H9 (cell line): ENCODE measurements at regions not wholly inside any gene's neighbourhood (a gene's known extent, or its start where the extent isn't known, plus 50 kb on each side); places are given as distances from the start of the nearest gene placed in this dataset.

Experiments
- DNase-seq: peaks from one replicate; pipeline ENCODE4 v3.0.0-alpha.2; 2017
- H2AFZ ChIP-seq: one replicate; pipeline ENCODE4 v1.6.1; 2013; ENCODE audit warnings: mild to moderate bottlenecking, low read length, control low read depth, moderate library complexity
- H2AK5ac ChIP-seq: 2 replicates; pipeline ENCODE4 v1.6.1; 2013; ENCODE audit warnings: low read length, control low read depth, mixed read lengths; ENCODE audit not compliant: insufficient read length
- H2BK120ac ChIP-seq: one replicate; pipeline ENCODE4 v1.6.1; 2013; ENCODE audit warnings: low read depth, mild to moderate bottlenecking, low read length, control low read depth, inconsistent platforms; ENCODE audit not compliant: poor library complexity, severe bottlenecking
- H2BK12ac ChIP-seq: 2 replicates; pipeline ENCODE4 v1.6.1; 2013; ENCODE audit warnings: low read length, control low read depth, mixed read lengths, low read depth; ENCODE audit not compliant: insufficient read length
- H2BK15ac ChIP-seq: 2 replicates; pipeline ENCODE4 v1.6.1; 2013; ENCODE audit warnings: low read depth, low read length, control low read depth
- H2BK20ac ChIP-seq: one replicate; pipeline ENCODE4 v1.6.1; 2013; ENCODE audit warnings: low read depth, mild to moderate bottlenecking, low read length, control low read depth, inconsistent platforms; ENCODE audit not compliant: poor library complexity, severe bottlenecking
- H2BK5ac ChIP-seq: 2 replicates; pipeline ENCODE4 v1.6.1; 2013; ENCODE audit warnings: low read length, control low read depth, mixed read lengths; ENCODE audit not compliant: insufficient read length
- H3K14ac ChIP-seq: 2 replicates; pipeline ENCODE4 v1.6.1; 2013; ENCODE audit warnings: low read length, control low read depth; ENCODE audit not compliant: insufficient read depth
- H3K18ac ChIP-seq: 2 replicates; pipeline ENCODE4 v1.6.1; 2013; ENCODE audit warnings: low read depth, mild to moderate bottlenecking, mixed read lengths, low read length, control low read depth; ENCODE audit not compliant: insufficient read length
- H3K23ac ChIP-seq: 2 replicates; pipeline ENCODE4 v1.6.1; 2013; ENCODE audit warnings: low read length, control low read depth, mixed read lengths, low read depth; ENCODE audit not compliant: insufficient read length
- H3K23me2 ChIP-seq: 2 replicates; pipeline ENCODE4 v1.6.1; 2013; ENCODE audit warnings: low read depth, mild to moderate bottlenecking, mixed read lengths, low read length, control low read depth; ENCODE audit not compliant: insufficient read length, poor library complexity, severe bottlenecking
- H3K27ac ChIP-seq: 2 replicates; pipeline ENCODE4 v1.5.1; 2013; ENCODE audit warnings: low read length, control low read depth, mixed read lengths, low read depth; ENCODE audit not compliant: insufficient read length
- H3K27me3 ChIP-seq: 2 replicates; pipeline ENCODE4 v1.6.1; 2013; ENCODE audit warnings: low read length, control low read depth, inconsistent platforms; ENCODE audit not compliant: insufficient read depth
- H3K4ac ChIP-seq: 2 replicates; pipeline ENCODE4 v1.6.1; 2013; ENCODE audit warnings: low read depth, mild to moderate bottlenecking, control low read depth, inconsistent platforms, low read length, moderate library complexity
- H3K4me1 ChIP-seq: 2 replicates; pipeline ENCODE4 v1.6.1; 2013; ENCODE audit warnings: low read length, control low read depth, inconsistent platforms; ENCODE audit not compliant: insufficient read depth
- H3K4me2 ChIP-seq: 2 replicates; pipeline ENCODE4 v1.6.1; 2013; ENCODE audit warnings: low read length, control low read depth, mixed read lengths; ENCODE audit not compliant: insufficient read length, insufficient read depth
- H3K56ac ChIP-seq: 2 replicates; pipeline ENCODE4 v1.6.1; 2013; ENCODE audit warnings: low read depth, mild to moderate bottlenecking, mixed read lengths, low read length, control low read depth; ENCODE audit not compliant: insufficient read length
- H3K79me1 ChIP-seq: 2 replicates; pipeline ENCODE4 v1.6.1; 2013; ENCODE audit warnings: low read depth, mild to moderate bottlenecking, moderate library complexity, low read length, control low read depth, inconsistent platforms; ENCODE audit not compliant: insufficient read depth, poor library complexity, severe bottlenecking
- H3K79me2 ChIP-seq: 2 replicates; pipeline ENCODE4 v1.6.1; 2013; ENCODE audit warnings: low read length, control low read depth, inconsistent platforms; ENCODE audit not compliant: insufficient read depth
- H3K9ac ChIP-seq: 2 replicates; pipeline ENCODE4 v1.6.1; 2013; ENCODE audit warnings: low read length, control low read depth, mixed read lengths; ENCODE audit not compliant: insufficient read length; ENCODE audit errors: extremely low read depth
- H3K9me3 ChIP-seq: one replicate; pipeline ENCODE4 v1.6.1; 2013; ENCODE audit warnings: low read depth, low read length, inconsistent platforms; ENCODE audit not compliant: control insufficient read depth
- H3T11ph ChIP-seq: one replicate; pipeline ENCODE4 v1.6.1; 2013; ENCODE audit warnings: mild to moderate bottlenecking, low read length, control low read depth, inconsistent platforms
- H4K20me1 ChIP-seq: one replicate; pipeline ENCODE4 v1.6.1; 2013; ENCODE audit not compliant: control insufficient read depth, insufficient read length, insufficient read depth
- H4K5ac ChIP-seq: 2 replicates; pipeline ENCODE4 v1.6.1; 2013; ENCODE audit warnings: low read depth, mild to moderate bottlenecking, mixed read lengths, low read length, control low read depth; ENCODE audit not compliant: insufficient read length
- H4K8ac ChIP-seq: replicated peaks from 2 replicates; pipeline ENCODE4 v1.6.1; 2013; ENCODE audit warnings: low read length, control low read depth, mixed read lengths, low read depth; ENCODE audit not compliant: insufficient read length
- H4K91ac ChIP-seq: 2 replicates; pipeline ENCODE4 v1.6.1; 2013; ENCODE audit warnings: low read depth, mild to moderate bottlenecking, moderate library complexity, mixed read lengths, low read length, control low read depth; ENCODE audit not compliant: insufficient read length
- H3K27ac Mint-ChIP-seq, 3 experiments: 2 replicates in 2 of 3; 3 replicates in 1 of 3; pipeline ENCODE4 v1.8.0; 2020 to 2021; ENCODE audit warnings: mixed read lengths in 3 of 3, mild to moderate bottlenecking in 1 of 3, moderate library complexity in 1 of 3
- H3K27me3 Mint-ChIP-seq: 2 replicates; pipeline ENCODE4 v1.8.0; 2021; ENCODE audit warnings: low read depth, mild to moderate bottlenecking, moderate library complexity, mixed read lengths
- H3K36me3 Mint-ChIP-seq, 3 experiments: 2 replicates in 2 of 3; 3 replicates in 1 of 3; pipeline ENCODE4 v1.8.0; 2020 to 2021; ENCODE audit warnings: low read depth in 3 of 3, mixed read lengths in 3 of 3; ENCODE audit not compliant: insufficient read depth in 1 of 3
- H3K4me1 Mint-ChIP-seq, 2 experiments: 2 replicates each; pipeline ENCODE4 v1.8.0; 2020; ENCODE audit warnings: mixed read lengths in 2 of 2
- H3K4me3 Mint-ChIP-seq, 2 experiments: 2 replicates in 1 of 2; 3 replicates in 1 of 2; pipeline ENCODE4 v1.8.0; 2020 to 2021; ENCODE audit warnings: mild to moderate bottlenecking in 2 of 2, mixed read lengths in 2 of 2, moderate library complexity in 1 of 2
- H3K9me3 Mint-ChIP-seq, 2 experiments: 2 replicates in 1 of 2; 3 replicates in 1 of 2; pipeline ENCODE4 v1.8.0; 2020; ENCODE audit warnings: mild to moderate bottlenecking in 2 of 2, mixed read lengths in 2 of 2, moderate library complexity in 1 of 2
- WGBS: extraction: QIAGEN DNeasy Blood & Tissue Kit; methylation state at CpG from one replicate; pipeline ENCODE4 v1.1.7; 2013; ENCODE audit warnings: missing lambda C conversion rate, low lambda C conversion rate, mixed read lengths; ENCODE audit not compliant: insufficient read length; ENCODE audit errors: extremely low coverage; 5-methylcytosine and 5-hydroxymethylcytosine counted together
- TF ChIP-seq, protein P1 (sequence below): fragments of 200-600 bp; sonication (generic); conservative IDR thresholded peaks from 3 replicates; pipeline ENCODE4 v1.8.0; 2021; ENCODE audit warnings: antibody characterized with exemption, mild to moderate bottlenecking

DNA sequence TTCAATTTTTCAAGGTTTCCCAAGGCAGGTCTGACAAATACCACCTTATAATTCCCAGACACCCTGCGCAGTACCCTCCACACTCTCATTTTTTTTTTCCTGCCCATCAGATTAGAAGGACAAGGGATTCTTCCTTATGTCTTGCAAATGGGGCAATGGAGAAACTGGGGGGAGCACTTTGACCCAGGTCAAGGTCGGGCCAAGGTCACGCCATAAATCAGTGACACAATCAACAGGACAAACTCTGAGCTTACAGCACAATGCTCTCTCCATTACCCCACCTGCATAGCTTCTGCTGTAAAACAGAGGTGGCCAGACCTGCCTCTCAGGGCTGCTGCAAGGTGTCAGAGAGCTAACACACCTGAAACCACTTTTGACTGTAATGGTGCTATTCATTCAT is 254.4 kb upstream of the ZMIZ1 start:
- Histone ChIP-seq H4K20me1 (no peaks in the 10 kb centered on the region), H3K27me3 (no peaks in the 10 kb centered on the region), H2AFZ (no peak overlapping the region), H4K8ac (no peak overlapping the region), H3K79me1 (no peaks in the 10 kb centered on the region), H2BK12ac (no peak overlapping the region), H3K56ac (no peak overlapping the region), H3K23me2 (no peaks in the 10 kb centered on the region), H3K14ac (no peak overlapping the region), H3K27ac (no peak overlapping the region), H4K91ac (no peak overlapping the region), H3K18ac (no peak overlapping the region), H3K79me2 (no peaks in the 10 kb centered on the region), H2AK5ac (no peak overlapping the region), H2BK20ac (no peak overlapping the region), H3T11ph (no peak overlapping the region), H4K5ac (no peak overlapping the region), H3K9me3 (no peaks in the 10 kb centered on the region), H3K9ac (no peak overlapping the region), H3K4me2 (no peak overlapping the region), H3K4me1 (no peaks in the 10 kb centered on the region; the same call in 1 of the 2 replicates), H3K4ac (no peak overlapping the region), H2BK15ac (no peak overlapping the region), H2BK120ac (no peak overlapping the region), H2BK5ac (no peak overlapping the region), H3K23ac (no peak overlapping the region)
- no peak for DNase-seq
- no CpG with 5 or more reads among the region's 3 CpGs for WGBS
- TF ChIP-seq, protein P1, sequence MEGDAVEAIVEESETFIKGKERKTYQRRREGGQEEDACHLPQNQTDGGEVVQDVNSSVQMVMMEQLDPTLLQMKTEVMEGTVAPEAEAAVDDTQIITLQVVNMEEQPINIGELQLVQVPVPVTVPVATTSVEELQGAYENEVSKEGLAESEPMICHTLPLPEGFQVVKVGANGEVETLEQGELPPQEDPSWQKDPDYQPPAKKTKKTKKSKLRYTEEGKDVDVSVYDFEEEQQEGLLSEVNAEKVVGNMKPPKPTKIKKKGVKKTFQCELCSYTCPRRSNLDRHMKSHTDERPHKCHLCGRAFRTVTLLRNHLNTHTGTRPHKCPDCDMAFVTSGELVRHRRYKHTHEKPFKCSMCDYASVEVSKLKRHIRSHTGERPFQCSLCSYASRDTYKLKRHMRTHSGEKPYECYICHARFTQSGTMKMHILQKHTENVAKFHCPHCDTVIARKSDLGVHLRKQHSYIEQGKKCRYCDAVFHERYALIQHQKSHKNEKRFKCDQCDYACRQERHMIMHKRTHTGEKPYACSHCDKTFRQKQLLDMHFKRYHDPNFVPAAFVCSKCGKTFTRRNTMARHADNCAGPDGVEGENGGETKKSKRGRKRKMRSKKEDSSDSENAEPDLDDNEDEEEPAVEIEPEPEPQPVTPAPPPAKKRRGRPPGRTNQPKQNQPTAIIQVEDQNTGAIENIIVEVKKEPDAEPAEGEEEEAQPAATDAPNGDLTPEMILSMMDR, result no peak
- H3K4me3 Mint-ChIP-seq, result no peak overlapping the region
- 0 out of 7 replicates have a peak, but pooled peaks cover 0 to 4% (median 0%) of the 10 kb centered on the region in 3 experiments for H3K36me3 Mint-ChIP-seq
- H3K4me1 Mint-ChIP-seq, result peaks cover 18 to 22% of the 10 kb centered on the region in 2 experiments
- H3K9me3 Mint-ChIP-seq, result no peaks in the 10 kb centered on the region
- H3K27me3 Mint-ChIP-seq, result peaks cover 32% of the 10 kb centered on the region
- peak overlapping the region in 1 of 3 experiments; percentile 54; a peak in 1 of 7 replicates for H3K27ac Mint-ChIP-seq
